GOT3 (cell line): ENCODE measurements at regions not wholly inside any gene's neighbourhood (a gene's known extent, or its start where the extent isn't known, plus 50 kb on each side); places are given as distances from the start of the nearest gene placed in this dataset.
"Not testable (repeated sequence)": the region's sequence is repeated elsewhere in the genome, so short reads cannot be mapped to it uniquely, and the experiment has no call there.

Experiments
- DNase-seq: peaks from one replicate; lab custom pipeline; 2025; ENCODE audit warnings: mixed read lengths; lab: John Stamatoyannopoulos, UW

DNA sequence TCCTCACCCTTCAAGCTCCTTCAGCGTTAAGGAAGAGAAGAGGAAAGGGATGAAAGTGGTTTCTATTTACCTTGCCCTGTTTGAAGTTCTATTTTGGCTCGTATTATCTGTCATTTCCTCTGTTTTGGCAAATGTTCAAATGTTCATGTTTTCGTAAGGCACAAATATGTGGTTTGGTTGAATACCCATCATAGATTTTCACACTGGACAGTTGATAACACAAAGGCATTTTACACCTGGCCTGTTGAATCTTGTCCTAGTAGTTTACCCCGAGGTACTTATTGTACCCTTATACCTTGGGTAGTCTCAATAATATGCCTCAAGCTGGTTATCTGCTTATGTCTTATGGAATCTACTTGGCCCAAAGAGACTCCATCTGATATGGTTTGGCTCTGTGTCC lies 706.9 kb downstream of the METTL15 start:
- DNase-seq, result no peak

DNA sequence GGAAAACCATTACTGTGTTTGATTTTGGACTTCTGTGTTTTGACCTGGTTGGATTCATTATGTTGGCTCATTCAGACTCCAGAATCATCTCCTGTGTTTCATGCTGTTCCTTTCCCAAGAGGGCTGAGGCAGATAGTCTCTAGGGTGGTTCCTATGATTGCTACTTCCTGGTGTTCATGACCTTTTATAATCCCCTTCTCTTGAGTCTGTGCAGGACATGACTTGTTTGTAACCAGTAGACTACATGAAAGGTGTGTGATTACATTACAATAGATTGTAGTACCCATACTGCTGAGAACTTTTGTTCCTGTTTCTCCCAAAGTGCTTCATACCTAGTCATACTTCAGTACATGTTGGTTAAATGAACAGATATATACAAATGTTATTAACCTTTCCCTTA lies 700.6 kb downstream of the METTL15 start:
- no peak for DNase-seq

DNA sequence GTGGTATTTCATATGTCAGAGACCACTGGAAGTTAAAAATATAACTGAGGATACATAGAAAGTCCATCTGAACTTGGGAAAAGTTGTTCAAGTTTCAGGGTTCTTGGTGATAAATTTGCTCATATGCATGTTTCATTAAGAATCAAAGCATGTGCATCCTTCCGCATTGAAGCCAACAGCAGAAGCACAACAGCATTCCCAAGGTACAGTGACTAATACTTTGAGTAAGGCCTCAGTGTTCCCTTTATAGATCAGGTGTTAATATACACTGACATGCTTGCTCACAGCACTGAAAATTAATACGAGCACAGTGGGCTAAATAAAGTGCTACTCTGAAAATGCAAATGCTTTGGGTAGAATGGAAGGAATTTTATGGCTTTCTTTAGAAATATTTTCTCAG lies 691.1 kb downstream of the METTL15 start:
- DNase-seq, result no peak

DNA sequence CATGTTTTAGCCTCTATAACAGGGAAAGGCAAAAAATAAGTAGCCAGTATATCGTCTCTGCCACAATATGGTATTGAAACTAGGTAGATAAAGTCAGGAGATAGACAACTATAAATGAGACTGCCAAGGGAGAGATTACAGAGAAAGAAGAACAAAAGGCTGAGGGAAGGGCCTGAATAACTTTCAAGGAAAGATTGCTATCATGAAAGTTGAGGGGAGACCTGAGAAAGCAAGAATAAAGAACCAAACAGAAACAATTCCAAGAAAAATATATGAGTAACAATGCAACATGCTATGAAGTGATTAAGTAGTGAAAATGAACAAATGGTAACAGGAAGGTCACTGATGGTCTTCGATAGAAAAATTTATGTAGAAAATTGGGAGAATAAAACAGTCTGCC lies 690.1 kb downstream of the METTL15 start:
- no peak for DNase-seq

DNA sequence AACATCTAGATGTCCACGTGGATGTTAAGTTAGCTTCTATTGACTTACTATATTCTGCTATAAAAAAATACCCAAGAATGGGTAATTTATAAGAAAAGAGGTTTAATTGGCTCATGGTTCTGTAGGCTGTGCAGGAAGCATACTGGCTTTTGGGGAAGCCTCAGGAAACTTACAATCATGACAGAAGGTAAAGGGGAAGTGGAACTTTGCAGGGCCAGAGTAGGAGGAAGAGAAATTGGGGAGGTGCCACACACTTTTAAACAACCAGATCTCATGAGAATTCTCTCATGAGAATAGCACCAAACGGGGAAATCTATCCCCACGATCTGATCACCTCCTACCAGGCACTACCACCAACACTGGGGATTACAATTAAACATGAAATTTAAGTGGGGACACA lies 689.3 kb downstream of the METTL15 start:
- no peak for DNase-seq

DNA sequence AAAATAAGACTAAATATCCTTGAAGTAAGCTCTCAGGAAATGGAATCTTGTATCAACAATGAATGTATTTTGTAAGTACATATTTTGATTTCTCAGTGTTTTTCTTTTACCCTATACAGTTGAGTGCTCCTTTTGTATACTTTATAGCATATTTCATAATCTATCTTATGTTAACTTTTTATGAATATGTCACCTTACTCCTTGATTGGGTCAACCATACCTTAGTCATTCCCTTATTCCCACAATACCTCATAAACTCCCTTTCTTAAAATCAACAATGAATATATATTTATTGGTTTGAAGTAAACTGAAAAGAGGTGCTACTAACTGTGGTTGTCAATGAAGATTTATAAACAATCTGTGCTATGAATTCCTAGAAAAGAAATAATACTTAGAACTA lies 686.2 kb downstream of the METTL15 start:
- DNase-seq, result no peak

DNA sequence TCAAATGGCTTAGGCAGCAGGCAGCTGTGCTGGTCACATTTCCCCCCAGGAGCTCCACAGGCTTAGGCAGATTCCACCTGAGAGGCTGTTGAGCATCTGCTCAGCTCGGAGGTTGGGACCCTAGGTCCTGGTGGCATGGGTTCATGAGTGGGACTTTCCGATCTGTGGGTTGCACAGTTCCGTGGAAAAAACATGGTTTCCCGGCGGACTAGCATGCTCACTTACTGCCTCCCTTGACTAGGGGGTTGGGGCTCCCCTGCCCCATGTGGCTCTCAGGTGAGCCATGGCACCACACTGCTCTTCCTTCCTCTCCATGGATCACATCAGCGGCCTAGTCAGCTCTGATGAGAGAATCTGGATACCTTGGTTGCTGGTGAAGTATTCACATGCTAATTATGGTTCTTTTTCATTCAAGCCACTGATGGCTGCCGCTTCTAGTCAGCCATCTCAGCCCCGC lies 685.1 kb downstream of the METTL15 start:
- no peak for DNase-seq

DNA sequence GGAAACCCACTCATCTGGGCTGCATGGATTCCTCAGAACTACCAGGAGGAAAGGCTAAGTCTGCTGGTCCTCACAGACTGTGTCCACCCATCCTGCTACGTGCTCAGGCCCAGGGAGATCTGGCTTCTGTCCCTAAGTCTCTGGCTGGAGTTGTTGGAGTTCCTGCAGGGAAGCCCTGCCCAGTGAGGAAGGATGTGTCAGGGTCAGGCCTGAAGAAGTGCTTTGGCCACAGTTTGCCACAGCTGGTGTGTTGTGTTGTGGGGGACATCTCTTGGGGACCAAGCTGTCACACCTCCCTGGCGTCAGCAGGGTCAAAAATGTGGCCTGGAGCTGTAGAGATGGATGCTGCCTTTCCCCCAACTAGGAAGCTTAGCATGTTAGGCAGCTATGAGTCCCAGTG lies 684.7 kb downstream of the METTL15 start:
- no peak for DNase-seq

DNA sequence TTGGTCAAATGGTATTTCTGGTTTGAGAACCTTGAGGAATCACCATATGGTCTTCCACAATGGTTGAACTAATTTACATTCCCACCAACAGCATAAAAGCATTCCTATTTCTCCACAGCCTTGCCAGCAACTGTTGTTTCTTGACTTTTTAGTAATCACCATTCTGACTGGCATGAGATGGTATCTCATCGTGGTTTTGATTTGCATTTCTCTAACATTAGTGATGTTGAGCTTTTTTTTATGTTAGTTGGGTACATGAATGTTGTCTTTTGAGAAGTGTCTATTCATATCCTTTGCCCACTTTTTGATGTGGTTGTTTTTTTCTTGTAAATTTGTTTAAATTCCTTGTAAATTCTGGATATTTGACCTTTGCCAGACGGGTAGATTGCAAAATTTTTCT lies 679.7 kb downstream of the METTL15 start:
- not testable (repeated sequence) for DNase-seq

DNA sequence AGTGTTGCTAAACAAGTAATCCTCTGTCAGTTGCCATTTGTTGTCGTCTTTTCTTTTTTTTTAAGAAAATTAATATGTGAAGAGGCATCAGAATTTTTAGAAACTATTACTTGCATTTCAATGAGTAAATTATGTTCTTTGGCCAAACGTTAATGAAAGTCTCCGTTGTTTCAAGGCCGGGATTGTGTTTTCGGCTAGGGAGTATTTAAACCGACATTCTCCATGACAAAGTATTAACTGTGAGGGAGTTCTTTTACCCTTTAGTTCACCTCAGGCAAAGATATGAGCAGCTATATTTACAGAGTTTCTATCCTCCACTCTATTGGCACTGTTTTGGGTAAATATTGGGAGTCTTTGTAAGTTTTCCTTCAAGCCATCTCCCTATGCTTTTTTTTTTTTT lies 668.9 kb downstream of the METTL15 start:
- DNase-seq, result no peak

DNA sequence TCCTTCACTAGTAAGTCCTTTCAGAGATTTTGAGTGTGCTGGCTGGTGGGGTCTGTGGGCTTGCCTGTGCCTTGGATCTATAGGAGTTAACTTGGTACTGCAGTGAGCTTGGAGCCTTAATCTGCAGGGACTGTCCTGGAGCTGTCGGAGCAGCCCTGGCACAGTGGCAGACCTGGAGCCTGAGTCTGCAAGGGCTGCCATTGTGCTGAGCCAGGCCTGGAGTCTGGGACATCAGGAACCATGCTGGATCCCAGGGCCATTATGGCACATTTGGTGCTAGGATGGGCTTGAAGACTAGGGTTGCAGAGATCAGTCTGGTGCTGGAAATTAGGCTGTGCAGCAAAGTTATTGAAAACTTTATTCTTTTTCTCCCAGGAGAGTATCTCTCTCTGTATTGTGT lies 665.4 kb downstream of the METTL15 start:
- DNase-seq, result no peak

DNA sequence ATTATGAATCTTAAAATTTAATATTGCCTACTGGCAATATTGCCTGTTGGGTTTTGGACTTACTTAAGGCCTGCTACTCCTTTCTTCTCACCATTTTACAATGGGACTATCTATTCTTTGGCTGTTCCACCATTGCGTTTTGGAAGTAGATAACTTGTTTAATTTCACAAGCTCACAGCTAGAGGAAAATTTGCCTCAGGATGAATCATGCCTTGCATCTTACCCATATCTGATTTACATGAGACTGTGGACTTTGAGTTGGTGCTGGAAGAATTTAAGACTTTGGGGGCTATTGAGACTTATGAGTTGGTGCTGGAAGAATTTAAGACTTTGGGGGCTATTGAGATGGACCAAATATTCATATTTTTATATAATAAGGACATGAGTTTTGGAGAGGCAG lies 662.6 kb downstream of the METTL15 start:
- DNase-seq, result no peak

DNA sequence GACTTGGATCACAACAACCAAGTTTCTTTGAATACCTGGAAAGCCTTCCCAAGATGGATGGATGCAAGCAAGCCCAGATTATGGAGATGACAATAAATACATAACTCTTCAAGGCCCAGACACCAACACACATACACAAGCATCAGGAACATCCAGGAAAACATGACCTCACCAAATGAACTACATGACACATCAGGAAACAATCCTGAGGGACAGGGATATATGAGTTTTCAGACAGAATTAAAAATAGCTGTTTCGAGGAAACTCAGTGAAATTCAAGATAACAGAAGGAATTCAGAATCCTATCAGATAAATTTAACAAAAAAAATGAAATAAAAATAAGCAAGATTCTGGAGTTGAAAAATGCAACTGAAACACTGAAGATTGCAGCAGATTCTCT lies 659.4 kb downstream of the METTL15 start:
- DNase-seq, result no peak

DNA sequence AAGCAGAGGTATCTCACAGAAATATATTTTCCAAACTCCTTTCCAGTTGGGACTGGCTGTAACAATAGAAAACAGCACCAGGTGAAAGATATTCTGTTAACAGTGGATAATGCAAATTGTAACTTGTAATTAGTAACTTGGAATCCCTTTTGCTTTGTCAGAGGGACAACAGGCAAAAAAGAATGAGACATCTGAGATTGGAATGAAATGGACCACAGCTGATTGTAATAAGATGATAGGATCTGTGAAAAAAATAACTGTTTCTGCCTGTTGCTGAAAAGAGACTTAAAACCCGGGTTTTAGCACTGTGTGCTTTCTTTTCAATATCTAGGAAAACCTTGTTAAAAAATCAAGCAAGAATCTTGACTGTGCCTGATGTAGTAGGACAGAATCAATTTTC lies 655.7 kb downstream of the METTL15 start:
- no peak for DNase-seq

DNA sequence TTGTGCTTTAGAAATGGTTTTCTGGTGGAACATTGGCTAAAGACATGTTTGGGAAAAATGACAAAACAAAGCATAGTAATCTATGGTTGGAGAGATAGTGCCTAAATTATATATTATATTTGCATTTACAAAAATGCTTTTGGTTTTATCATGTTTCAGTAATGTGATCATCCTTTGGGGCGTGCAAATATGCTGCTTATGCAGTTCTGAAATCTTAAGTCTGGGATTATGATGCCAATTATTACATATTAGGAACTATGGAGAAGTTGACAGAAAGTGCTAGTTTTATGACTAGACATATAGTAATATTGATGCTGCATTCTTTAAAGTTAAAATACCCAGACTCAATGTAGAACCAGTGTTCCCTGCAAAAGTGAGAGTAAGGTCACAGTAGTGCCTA lies 655.0 kb downstream of the METTL15 start:
- DNase-seq, result no peak

DNA sequence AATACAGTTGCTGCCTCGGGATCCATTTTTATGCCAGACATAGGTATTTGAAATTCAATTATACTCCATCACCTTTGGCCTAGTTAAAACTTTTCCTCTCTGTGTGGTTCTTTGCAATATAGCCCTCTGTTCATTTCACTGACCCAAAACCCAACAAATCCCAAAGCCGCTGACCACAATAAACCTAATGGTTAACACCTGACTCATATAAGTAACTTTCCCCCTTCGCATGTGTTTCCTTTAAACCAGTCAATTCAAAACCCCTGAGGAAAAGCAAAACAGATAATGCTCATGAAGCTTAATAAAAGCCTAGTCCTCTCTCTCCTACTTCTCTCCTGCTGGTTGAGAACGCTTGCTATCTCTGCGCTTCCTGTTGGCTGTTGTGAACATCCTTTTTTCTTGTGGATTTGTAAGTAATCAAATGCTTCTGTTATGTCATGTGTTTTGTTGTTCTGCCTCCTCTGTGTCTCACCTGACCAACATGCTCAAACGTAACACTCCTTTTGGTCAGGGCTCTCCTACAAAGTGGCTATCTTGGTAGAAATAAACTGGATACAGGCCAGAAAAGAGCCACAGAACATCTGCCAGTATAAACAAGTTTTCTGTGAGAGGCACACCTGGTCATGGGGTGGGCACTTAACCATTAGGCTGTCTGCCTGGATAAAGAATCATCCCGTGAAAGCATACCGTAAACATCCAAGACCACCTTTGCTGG lies 652.6 kb downstream of the METTL15 start:
- DNase-seq, result no peak

DNA sequence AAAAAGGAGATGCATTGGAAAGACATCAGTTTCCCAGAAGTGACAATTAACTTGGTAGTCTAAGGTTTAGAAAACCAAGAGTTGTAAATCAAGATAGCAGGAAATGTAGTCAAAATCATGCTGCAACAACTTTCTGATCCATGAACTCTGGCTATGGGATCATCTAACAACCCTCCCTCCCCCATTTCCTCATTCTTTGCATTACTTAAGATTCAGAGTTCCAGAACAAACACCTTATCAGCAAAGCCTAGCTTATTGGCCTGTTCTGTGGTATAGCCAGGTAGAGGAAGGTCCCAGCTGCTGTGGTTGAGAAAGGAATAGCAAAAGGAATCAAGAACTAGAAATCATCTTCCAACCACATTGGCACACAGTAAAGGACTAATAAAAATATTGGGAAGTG lies 651.1 kb downstream of the METTL15 start:
- no peak for DNase-seq

DNA sequence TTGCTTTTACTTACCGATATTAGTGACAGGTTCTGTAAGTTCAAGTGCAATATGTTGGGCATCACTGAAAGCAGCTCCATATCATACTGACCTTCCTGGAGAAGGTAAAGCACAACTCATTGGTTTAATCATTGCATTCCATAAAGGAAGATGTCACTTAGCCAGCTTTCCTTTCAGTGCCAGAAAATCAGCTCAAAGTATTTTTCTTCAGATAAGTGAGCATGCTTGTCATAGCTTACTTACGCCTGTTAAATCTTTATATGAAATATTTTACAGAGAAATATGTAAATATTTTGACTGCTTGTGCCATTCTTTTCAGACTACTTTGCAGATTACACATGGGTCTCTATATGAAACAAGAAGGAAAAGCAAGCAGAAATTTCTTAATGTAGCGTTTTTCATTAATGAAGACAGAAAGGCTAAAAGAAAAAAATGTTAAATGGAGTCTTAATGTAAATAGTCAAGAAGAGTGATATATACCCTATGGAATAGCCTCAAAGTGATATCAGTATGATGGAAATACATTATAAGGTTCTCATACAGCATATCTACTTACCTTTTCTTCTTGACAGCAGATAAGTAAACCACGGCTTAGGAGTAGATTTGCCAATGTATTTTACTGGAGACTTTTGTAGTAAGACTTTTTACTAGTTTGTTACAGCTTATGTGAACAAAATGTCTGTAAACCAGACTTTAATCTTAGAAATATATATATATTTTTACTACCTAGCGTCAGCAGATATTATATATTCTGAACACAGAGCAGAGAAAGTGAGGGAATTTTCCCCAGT lies 649.7 kb downstream of the METTL15 start:
- no peak for DNase-seq

DNA sequence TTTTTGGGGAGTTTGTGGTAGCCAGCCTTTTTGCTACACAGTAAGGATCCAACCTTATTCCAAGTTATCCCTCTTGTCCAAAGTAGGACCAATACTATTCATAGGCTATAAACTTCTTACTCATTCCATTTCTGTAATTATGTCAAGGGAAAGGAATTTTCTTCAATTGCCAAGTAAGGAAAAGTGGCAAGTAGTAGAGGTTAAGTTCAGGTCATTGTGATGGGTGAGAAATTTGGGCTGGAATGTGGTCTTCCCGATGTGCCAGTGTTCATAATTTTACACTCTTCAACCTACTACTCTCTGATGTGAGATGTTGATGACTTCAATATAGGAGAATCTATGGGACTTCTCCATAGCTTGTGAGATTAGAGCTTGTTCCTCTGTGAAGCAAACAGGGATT lies 648.8 kb downstream of the METTL15 start:
- no peak for DNase-seq

DNA sequence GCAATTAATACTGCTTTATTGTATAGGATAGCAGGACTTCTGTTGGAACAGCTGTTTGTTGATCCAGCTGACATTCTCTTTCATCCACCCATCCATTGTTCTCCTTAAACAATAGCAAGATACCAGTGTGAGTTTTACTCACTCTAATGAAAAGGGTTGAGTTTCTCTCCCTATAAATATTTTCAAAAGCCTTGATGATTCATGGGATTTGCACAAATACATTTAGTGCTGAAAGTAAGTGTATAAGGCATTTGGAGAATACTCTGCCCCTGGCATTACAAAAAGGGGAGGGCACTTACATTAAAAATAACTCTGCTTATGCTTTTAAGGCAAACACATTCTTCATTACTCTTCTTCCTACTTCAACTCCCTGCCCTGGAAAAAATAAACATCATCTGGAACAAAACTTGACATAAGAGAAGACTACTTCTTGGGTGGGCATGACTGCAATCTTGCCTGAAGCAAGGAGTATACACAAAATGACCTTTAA lies 634.9 kb downstream of the METTL15 start:
- DNase-seq, result no peak

DNA sequence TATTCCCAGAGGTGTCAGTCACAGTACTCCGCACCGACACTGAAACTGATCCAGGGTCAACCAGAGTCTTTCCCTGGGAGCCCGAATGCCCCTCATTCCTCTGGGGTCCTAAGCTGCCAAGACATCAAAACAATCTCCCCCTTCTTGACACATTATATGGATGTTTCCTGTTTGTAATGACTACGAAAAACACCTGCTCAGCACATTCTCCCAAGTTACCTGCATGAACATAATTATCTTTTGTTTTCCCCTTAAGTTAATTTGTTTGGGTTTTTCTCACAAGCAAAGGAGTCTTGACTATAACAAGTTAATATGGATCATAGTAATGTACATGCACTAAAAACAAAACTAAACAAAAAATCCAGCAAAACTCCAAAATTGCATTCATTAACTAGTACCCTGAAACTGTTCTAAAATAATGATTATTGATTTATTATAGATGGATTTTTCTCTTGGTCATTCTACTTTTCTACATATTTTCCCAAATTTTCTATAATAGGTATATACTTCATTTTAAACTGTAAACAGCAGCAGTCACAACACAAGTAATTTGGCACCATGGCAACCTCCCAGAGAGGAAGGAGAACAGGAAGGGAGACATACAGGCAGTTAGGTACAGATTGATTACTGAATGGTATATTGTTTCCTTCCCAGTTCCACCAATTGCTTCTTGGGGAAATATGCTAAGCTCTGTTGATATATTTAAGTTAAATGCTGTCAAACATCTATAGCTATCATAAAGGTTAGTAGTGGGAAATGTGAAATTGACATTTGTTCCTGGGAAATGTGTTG lies 631.5 kb downstream of the METTL15 start:
- DNase-seq, result no peak

DNA sequence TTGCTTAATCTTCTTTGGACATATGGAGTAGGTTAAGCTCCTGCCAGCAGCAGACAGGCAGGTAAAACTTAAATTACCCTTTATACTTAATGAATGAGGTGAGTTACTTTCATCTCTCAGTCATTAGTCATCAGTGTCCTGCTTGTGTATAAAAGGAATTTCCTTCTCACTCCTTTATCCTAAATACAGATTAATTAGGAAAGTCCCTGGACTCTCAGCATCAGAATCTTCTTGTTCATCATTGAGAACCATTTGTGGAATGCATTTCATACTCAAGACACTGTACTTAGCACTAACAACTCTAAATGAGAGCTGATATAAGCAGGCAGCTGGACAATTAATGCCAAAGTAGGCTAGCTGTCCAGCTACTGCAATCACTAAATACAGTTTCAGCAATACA lies 630.4 kb downstream of the METTL15 start:
- no peak for DNase-seq

DNA sequence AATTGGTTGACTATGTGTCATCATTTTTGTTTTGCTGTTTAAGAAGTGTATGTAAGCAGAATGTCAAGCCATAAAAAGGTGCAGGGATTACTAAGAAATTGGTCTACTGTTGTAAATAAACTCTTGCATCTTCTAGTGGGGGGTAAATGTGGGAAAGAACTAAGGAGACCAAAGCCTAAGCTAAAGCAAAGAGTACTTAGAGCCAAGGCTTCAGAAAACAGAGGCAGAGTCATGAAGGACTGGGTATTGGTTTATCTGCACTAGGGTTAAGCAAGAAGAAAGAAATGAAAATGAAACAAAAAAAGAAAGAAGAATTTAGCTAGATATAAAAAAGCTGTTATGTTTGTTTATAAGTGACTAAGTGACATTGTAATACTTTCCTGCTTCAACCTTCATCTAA lies 628.1 kb downstream of the METTL15 start:
- DNase-seq, result no peak
